ENCODE measurements at regions not wholly inside any gene's neighbourhood (a gene's known extent, or its start where the extent isn't known, plus 50 kb on each side); places are given as distances from the start of the nearest gene placed in this dataset.

- TF ChIP-seq CTCF (IDR thresholded peaks at IDR 0.05; ENCODE audit: low read depth, low read length, poor library complexity, severe bottlenecking), result no peak
- TF ChIP-seq EZH2phosphoT487 (IDR thresholded peaks at IDR 0.05; ENCODE audit: borderline replicate concordance, low read length), result no peak
- Histone ChIP-seq H3K9me2 (replicated peaks; ENCODE audit: control insufficient read depth, low read length) (no peaks in the 10 kb centered on the region), H3K4me1 (ENCODE audit: control insufficient read depth, low read length) (no peaks in the 10 kb centered on the region), H3K4me3 (ENCODE audit: low read length) (no peak overlapping the region), H3K79me2 (ENCODE audit: control insufficient read depth, low read length) (no peaks in the 10 kb centered on the region), H4K20me1 (ENCODE audit: control insufficient read depth, insufficient read depth, low read depth, low read length) (no peaks in the 10 kb centered on the region), H3K27ac (ENCODE audit: low read depth, low read length) (no peak overlapping the region), H3K27me3 (ENCODE audit: control insufficient read depth, low read length) (no peaks in the 10 kb centered on the region), H3K4me2 (ENCODE audit: low read length) (no peak overlapping the region), H3F3A (ENCODE audit: control insufficient read depth, insufficient read depth) (no peaks in the 10 kb centered on the region), H3K36me3 (ENCODE audit: control insufficient read depth, low read length) (no peaks in the 10 kb centered on the region), H3K9me3 (ENCODE audit: control insufficient read depth, insufficient read depth, low read length) (peaks cover 3% of the 10 kb centered on the region; the same call in 1 of the 2 replicates)
Measured at GRCh38 chr15:96612917-96613316, 282.4 kb downstream of the NR2F2 start.

- no peaks in the 10 kb centered on the region for H3K4me1 ChIP-seq (ENCODE audit: control insufficient read depth, low read length)
- H3K27ac ChIP-seq (ENCODE audit: low read depth, low read length), result no peak overlapping the region
- no peaks in the 10 kb centered on the region for H3K27me3 ChIP-seq (ENCODE audit: control insufficient read depth, low read length)
- TF ChIP-seq EZH2phosphoT487 (IDR thresholded peaks at IDR 0.05; ENCODE audit: borderline replicate concordance, low read length) (no peak), CTCF (IDR thresholded peaks at IDR 0.05; ENCODE audit: low read depth, low read length, poor library complexity, severe bottlenecking) (no peak)
- peaks cover 3% of the 10 kb centered on the region; the same call in 1 of the 2 replicates for H3K9me3 ChIP-seq (ENCODE audit: control insufficient read depth, insufficient read depth, low read length)
- no peaks in the 10 kb centered on the region for H3K79me2 ChIP-seq (ENCODE audit: control insufficient read depth, low read length)
- H3K4me3 ChIP-seq (ENCODE audit: low read length), result no peak overlapping the region
- H3F3A ChIP-seq (ENCODE audit: control insufficient read depth, insufficient read depth), result no peaks in the 10 kb centered on the region
- H3K36me3 ChIP-seq (ENCODE audit: control insufficient read depth, low read length), result no peaks in the 10 kb centered on the region
- no peaks in the 10 kb centered on the region for H4K20me1 ChIP-seq (ENCODE audit: control insufficient read depth, insufficient read depth, low read depth, low read length)
- no peaks in the 10 kb centered on the region for H3K9me2 ChIP-seq (replicated peaks; ENCODE audit: control insufficient read depth, low read length)
- H3K4me2 ChIP-seq (ENCODE audit: low read length), result no peak overlapping the region
Measured at GRCh38 chr15:96619174-96619573, 288.7 kb downstream of the NR2F2 start.

GRCh38 chr15:96622714-96623113 lies 292.2 kb downstream of the NR2F2 start:
- Histone ChIP-seq H3K79me2 (ENCODE audit: control insufficient read depth, low read length) (no peaks in the 10 kb centered on the region), H3K4me1 (ENCODE audit: control insufficient read depth, low read length) (no peaks in the 10 kb centered on the region), H3K4me2 (ENCODE audit: low read length) (no peak overlapping the region), H3K9me2 (replicated peaks; ENCODE audit: control insufficient read depth, low read length) (no peaks in the 10 kb centered on the region), H3K27me3 (ENCODE audit: control insufficient read depth, low read length) (no peaks in the 10 kb centered on the region), H3F3A (ENCODE audit: control insufficient read depth, insufficient read depth) (no peaks in the 10 kb centered on the region), H3K36me3 (ENCODE audit: control insufficient read depth, low read length) (no peaks in the 10 kb centered on the region), H4K20me1 (ENCODE audit: control insufficient read depth, insufficient read depth, low read depth, low read length) (no peaks in the 10 kb centered on the region), H3K27ac (ENCODE audit: low read depth, low read length) (no peak overlapping the region), H3K9me3 (ENCODE audit: control insufficient read depth, insufficient read depth, low read length) (no peaks in the 10 kb centered on the region), H3K4me3 (ENCODE audit: low read length) (no peak overlapping the region)
- TF ChIP-seq EZH2phosphoT487 (IDR thresholded peaks at IDR 0.05; ENCODE audit: borderline replicate concordance, low read length) (no peak), CTCF (IDR thresholded peaks at IDR 0.05; ENCODE audit: low read depth, low read length, poor library complexity, severe bottlenecking) (no peak)

- no peaks in the 10 kb centered on the region for H3K9me2 ChIP-seq (replicated peaks; ENCODE audit: control insufficient read depth, low read length)
- no peaks in the 10 kb centered on the region for H3K9me3 ChIP-seq (ENCODE audit: control insufficient read depth, insufficient read depth, low read length)
- H4K20me1 ChIP-seq (ENCODE audit: control insufficient read depth, insufficient read depth, low read depth, low read length), result no peaks in the 10 kb centered on the region
- no peaks in the 10 kb centered on the region for H3F3A ChIP-seq (ENCODE audit: control insufficient read depth, insufficient read depth)
- H3K4me2 ChIP-seq (ENCODE audit: low read length), result no peak overlapping the region
- H3K27me3 ChIP-seq (ENCODE audit: control insufficient read depth, low read length), result no peaks in the 10 kb centered on the region
- H3K36me3 ChIP-seq (ENCODE audit: control insufficient read depth, low read length), result no peaks in the 10 kb centered on the region
- no peak overlapping the region for H3K27ac ChIP-seq (ENCODE audit: low read depth, low read length)
- no peaks in the 10 kb centered on the region for H3K4me1 ChIP-seq (ENCODE audit: control insufficient read depth, low read length)
- H3K79me2 ChIP-seq (ENCODE audit: control insufficient read depth, low read length), result no peaks in the 10 kb centered on the region
- no peak overlapping the region for H3K4me3 ChIP-seq (ENCODE audit: low read length)
- TF ChIP-seq EZH2phosphoT487 (IDR thresholded peaks at IDR 0.05; ENCODE audit: borderline replicate concordance, low read length) (no peak), CTCF (IDR thresholded peaks at IDR 0.05; ENCODE audit: low read depth, low read length, poor library complexity, severe bottlenecking) (no peak)
Measured at GRCh38 chr15:96625256-96625655, 294.8 kb downstream of the NR2F2 start.
